ENCODE measurements at regions not wholly inside any gene's neighbourhood (a gene's known extent, or its start where the extent isn't known, plus 50 kb on each side); places are given as distances from the start of the nearest gene placed in this dataset.

- TF ChIP-seq TAF1 (IDR thresholded peaks at IDR 0.05; ENCODE audit: low read depth, low read length), result no peak
- TF ChIP-seq POLR2AphosphoS5 (IDR thresholded peaks at IDR 0.05; ENCODE audit: low read depth, low read length), result no peak
- no peak for TF ChIP-seq POLR2A (IDR thresholded peaks at IDR 0.05; ENCODE audit: low read depth, low read length)
- no peak for TF ChIP-seq SPI1 (IDR thresholded peaks at IDR 0.05; ENCODE audit: low read depth, low read length)
- no peak for TF ChIP-seq POU2F2 (IDR thresholded peaks at IDR 0.05; ENCODE audit: low read depth, low read length)
- no peak for TF ChIP-seq PAX5 (IDR thresholded peaks at IDR 0.05; ENCODE audit: insufficient read depth, low read length, severe bottlenecking)
Observed at GRCh38 chr19:30670011-30670329, 297.8 kb downstream of the ZNF536 start.
